HepG2 (cell line): ENCODE measurements at regions not wholly inside any gene's neighbourhood (a gene's known extent, or its start where the extent isn't known, plus 50 kb on each side); places are given as distances from the start of the nearest gene placed in this dataset.

Experiments
- EEA1 ChIP-seq: sonication (generic); formaldehyde crosslinking; IDR thresholded peaks from 2 replicates; pipeline ENCODE4 v1.5.1; 2020; ENCODE audit warnings: mild to moderate bottlenecking, missing genetic modification reagents, borderline replicate concordance
- ELF3 ChIP-seq: IDR thresholded peaks from 2 replicates; pipeline ENCODE4 v1.6.1; 2016; ENCODE audit warnings: missing genetic modification reagents, missing compliant biosample characterization
- FOSL2 ChIP-seq: sonication (generic); formaldehyde crosslinking; IDR thresholded peaks from 2 replicates; pipeline ENCODE4 v1.4.0; 2020; ENCODE audit warnings: missing genetic modification reagents
- HMG20B ChIP-seq: conservative IDR thresholded peaks from 2 replicates; pipeline ENCODE4 v1.6.1; 2016; ENCODE audit warnings: missing genetic modification reagents, missing compliant biosample characterization
- ISL2 ChIP-seq: sonication (generic); formaldehyde crosslinking; IDR thresholded peaks from 2 replicates; pipeline ENCODE4 v1.5.0; 2020; ENCODE audit warnings: missing genetic modification reagents
- MBD4 ChIP-seq: IDR thresholded peaks from 2 replicates; pipeline ENCODE4 v1.6.1; 2012; ENCODE audit warnings: low read length, inconsistent platforms, borderline replicate concordance
- MIER3 ChIP-seq: IDR thresholded peaks from 2 replicates; pipeline ENCODE4 v1.6.1; 2016; ENCODE audit warnings: missing compliant biosample characterization, borderline replicate concordance
- NCOR1 ChIP-seq: fragments of 200-600 bp; sonication (generic); IDR thresholded peaks from 2 replicates; pipeline ENCODE4 v1.7.0; 2017; ENCODE audit warnings: antibody characterized with exemption, low read length, borderline replicate concordance
- NFRKB ChIP-seq: fragments of 450-650 bp; IDR thresholded peaks from 2 replicates; pipeline ENCODE4 v1.6.1; 2017
- RCOR2 ChIP-seq: IDR thresholded peaks from 2 replicates; pipeline ENCODE4 v1.6.1; 2016; ENCODE audit warnings: missing biosample characterization, missing genetic modification reagents
- REPIN1 ChIP-seq: sonication (generic); formaldehyde crosslinking; IDR thresholded peaks from 2 replicates; pipeline ENCODE4 v1.8.0; 2022; ENCODE audit warnings: missing genetic modification reagents, low read depth, mild to moderate bottlenecking, borderline replicate concordance
- RXRB ChIP-seq: IDR thresholded peaks from 2 replicates; pipeline ENCODE4 v1.6.1; 2016; ENCODE audit warnings: borderline replicate concordance, missing genetic modification reagents, missing compliant biosample characterization
- SIX1 ChIP-seq: sonication (generic); formaldehyde crosslinking; IDR thresholded peaks from 2 replicates; pipeline ENCODE4 v1.4.0; 2020; ENCODE audit warnings: missing genetic modification reagents, borderline replicate concordance
- SP1 ChIP-seq, 2 experiments: fragments of 450-650 bp in 1 of 2; sonication (generic) in 1 of 2; formaldehyde crosslinking in 1 of 2; IDR thresholded peaks; 2 replicates each; pipeline versions ENCODE4 v1.4.0 to v1.6.1; 2016 to 2020; ENCODE audit warnings: missing genetic modification reagents in 1 of 2
- ZFP36 ChIP-seq: fragments of 150-350 bp; IDR thresholded peaks from 2 replicates; pipeline ENCODE4 v1.6.1; 2018; ENCODE audit warnings: borderline replicate concordance, low read length, low read depth; ENCODE audit not compliant: partially characterized antibody
- ZFP37 ChIP-seq: sonication (generic); formaldehyde crosslinking; IDR thresholded peaks from 2 replicates; pipeline ENCODE4 v1.4.0; 2020; ENCODE audit warnings: missing genetic modification reagents, borderline replicate concordance
- ZNF652 ChIP-seq: IDR thresholded peaks from 2 replicates; pipeline ENCODE4 v1.6.1; 2016; ENCODE audit warnings: low read depth, borderline replicate concordance
- TF ChIP-seq, protein P1 (sequence below): sonication (generic); formaldehyde crosslinking; IDR thresholded peaks from 2 replicates; pipeline ENCODE4 v1.8.0; 2022; ENCODE audit warnings: mild to moderate bottlenecking, missing genetic modification reagents, borderline replicate concordance
- TF ChIP-seq, protein P2 (sequence below): sonication (generic); formaldehyde crosslinking; IDR thresholded peaks from 2 replicates; pipeline ENCODE4 v1.4.0; 2020; ENCODE audit warnings: missing genetic modification reagents
- TF ChIP-seq, protein P3 (sequence below): sonication (generic); formaldehyde crosslinking; IDR thresholded peaks from 2 replicates; pipeline ENCODE4 v1.8.1; 2022; ENCODE audit warnings: mild to moderate bottlenecking, missing genetic modification reagents
- TF ChIP-seq, protein P4 (sequence below): IDR thresholded peaks from 2 replicates; pipeline ENCODE4 v1.6.1; 2016; ENCODE audit warnings: low read depth, control low read depth
- TF ChIP-seq, protein P5 (sequence below): sonication (generic); formaldehyde crosslinking; IDR thresholded peaks from 2 replicates; pipeline ENCODE4 v1.8.1; 2023; ENCODE audit warnings: mild to moderate bottlenecking, missing genetic modification reagents, borderline replicate concordance
- TF ChIP-seq, protein P6 (sequence below): sonication (generic); formaldehyde crosslinking; IDR thresholded peaks from 2 replicates; pipeline ENCODE4 v1.8.1; 2023; ENCODE audit warnings: missing genetic modification reagents, inconsistent platforms, borderline replicate concordance

DNA sequence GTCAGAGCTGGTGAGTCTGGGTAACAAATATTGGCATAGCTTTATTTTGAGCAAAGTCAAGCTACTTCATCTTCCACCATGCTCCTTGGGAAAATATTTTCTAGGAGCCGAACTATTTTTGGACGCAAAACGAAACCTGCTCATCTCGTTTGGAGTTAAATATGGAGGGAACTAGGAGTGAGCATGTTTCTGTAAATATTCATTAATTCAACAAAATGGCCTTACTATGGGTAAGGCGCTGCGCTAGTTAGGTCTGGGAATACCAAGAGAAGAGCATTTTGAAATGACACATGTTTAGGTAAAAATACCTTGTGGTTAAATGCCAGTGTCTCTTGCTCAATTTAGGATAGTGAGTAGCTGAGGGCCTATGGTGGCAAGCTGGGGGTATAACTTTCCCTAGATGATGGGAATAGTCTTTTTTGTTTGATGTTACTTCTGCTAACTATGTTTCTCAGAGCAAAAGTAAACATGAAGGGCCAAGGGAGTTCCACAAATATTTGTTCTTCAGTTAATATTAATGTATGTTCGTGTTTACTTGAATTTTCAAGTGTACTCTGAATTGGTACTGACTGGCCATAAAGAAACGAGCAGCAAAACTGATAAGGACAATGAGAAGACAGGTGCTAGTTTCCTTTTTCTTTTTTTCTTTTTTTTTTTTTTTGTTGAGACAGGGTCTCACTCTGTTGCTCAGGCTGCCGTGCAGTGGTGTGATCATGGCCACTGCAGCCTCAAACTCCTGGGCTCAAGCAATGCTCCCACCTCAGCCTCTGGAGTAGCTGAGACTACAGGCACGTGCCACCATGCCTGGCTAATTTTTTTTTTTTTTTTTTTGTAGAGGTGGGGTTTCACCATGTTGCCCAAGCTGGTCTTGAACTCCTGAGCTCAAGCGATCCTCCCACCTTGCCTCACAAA is 77.7 kb downstream of the MAP1LC3B2 start (continued):
- peak; percentile 51 for TF ChIP-seq ELF3 (CRISPR knock-in tag)
- TF ChIP-seq, protein P1, sequence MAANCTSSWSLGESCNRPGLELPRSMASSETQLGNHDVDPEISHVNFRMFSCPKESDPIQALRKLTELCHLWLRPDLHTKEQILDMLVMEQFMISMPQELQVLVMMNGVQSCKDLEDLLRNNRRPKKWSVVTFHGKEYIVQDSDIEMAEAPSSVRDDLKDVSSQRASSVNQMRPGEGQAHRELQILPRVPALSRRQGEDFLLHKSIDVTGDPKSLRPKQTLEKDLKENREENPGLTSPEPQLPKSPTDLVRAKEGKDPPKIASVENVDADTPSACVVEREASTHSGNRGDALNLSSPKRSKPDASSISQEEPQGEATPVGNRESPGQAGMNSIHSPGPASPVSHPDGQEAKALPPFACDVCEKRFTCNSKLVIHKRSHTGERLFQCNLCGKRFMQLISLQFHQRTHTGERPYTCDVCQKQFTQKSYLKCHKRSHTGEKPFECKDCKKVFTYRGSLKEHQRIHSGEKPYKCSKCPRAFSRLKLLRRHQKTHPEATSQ (CRISPR knock-in tag), result peak; percentile 56; the same call in 1 of the 2 replicates
- TF ChIP-seq ZFP36, result peak; percentile 70
- 0 out of 2 replicates have a peak, but pooled peaks have one; percentile 12 for TF ChIP-seq MIER3 (CRISPR knock-in tag)
- TF ChIP-seq RCOR2 (CRISPR knock-in tag), result peak; percentile 72; the same call in 1 of the 2 replicates
- TF ChIP-seq, protein P2, sequence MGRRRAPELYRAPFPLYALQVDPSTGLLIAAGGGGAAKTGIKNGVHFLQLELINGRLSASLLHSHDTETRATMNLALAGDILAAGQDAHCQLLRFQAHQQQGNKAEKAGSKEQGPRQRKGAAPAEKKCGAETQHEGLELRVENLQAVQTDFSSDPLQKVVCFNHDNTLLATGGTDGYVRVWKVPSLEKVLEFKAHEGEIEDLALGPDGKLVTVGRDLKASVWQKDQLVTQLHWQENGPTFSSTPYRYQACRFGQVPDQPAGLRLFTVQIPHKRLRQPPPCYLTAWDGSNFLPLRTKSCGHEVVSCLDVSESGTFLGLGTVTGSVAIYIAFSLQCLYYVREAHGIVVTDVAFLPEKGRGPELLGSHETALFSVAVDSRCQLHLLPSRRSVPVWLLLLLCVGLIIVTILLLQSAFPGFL (CRISPR knock-in tag), result no peak
- TF ChIP-seq SIX1, result peak; percentile 77; the same call in 1 of the 2 replicates
- peak; percentile 94 for TF ChIP-seq HMG20B (CRISPR knock-in tag)
- TF ChIP-seq, protein P3, sequence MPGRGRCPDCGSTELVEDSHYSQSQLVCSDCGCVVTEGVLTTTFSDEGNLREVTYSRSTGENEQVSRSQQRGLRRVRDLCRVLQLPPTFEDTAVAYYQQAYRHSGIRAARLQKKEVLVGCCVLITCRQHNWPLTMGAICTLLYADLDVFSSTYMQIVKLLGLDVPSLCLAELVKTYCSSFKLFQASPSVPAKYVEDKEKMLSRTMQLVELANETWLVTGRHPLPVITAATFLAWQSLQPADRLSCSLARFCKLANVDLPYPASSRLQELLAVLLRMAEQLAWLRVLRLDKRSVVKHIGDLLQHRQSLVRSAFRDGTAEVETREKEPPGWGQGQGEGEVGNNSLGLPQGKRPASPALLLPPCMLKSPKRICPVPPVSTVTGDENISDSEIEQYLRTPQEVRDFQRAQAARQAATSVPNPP (CRISPR knock-in tag), result no peak
- no peak for TF ChIP-seq NFRKB
- no peak for TF ChIP-seq ZFP37 (CRISPR knock-in tag)
- TF ChIP-seq ISL2 (CRISPR knock-in tag), result peak; percentile 91
- peak; percentile 61 for TF ChIP-seq FOSL2 (CRISPR knock-in tag)
- TF ChIP-seq NCOR1, result peak; percentile 36; the same call in 1 of the 2 replicates
- TF ChIP-seq RXRB (CRISPR knock-in tag), result peak; percentile 88
- TF ChIP-seq, protein P4, sequence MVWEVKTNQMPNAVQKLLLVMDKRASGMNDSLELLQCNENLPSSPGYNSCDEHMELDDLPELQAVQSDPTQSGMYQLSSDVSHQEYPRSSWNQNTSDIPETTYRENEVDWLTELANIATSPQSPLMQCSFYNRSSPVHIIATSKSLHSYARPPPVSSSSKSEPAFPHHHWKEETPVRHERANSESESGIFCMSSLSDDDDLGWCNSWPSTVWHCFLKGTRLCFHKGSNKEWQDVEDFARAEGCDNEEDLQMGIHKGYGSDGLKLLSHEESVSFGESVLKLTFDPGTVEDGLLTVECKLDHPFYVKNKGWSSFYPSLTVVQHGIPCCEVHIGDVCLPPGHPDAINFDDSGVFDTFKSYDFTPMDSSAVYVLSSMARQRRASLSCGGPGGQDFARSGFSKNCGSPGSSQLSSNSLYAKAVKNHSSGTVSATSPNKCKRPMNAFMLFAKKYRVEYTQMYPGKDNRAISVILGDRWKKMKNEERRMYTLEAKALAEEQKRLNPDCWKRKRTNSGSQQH (CRISPR knock-in tag), result no peak
- peak; percentile 37; the same call in 1 of the 2 replicates for TF ChIP-seq REPIN1 (CRISPR knock-in tag)
- TF ChIP-seq ZNF652 (CRISPR knock-in tag), result no peak
- TF ChIP-seq EEA1 (CRISPR knock-in tag), result no peak
- TF ChIP-seq, protein P5, sequence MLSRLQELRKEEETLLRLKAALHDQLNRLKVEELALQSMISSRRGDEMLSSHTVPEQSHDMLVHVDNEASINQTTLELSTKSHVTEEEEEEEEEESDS (CRISPR knock-in tag), result no peak
- TF ChIP-seq, protein P6, sequence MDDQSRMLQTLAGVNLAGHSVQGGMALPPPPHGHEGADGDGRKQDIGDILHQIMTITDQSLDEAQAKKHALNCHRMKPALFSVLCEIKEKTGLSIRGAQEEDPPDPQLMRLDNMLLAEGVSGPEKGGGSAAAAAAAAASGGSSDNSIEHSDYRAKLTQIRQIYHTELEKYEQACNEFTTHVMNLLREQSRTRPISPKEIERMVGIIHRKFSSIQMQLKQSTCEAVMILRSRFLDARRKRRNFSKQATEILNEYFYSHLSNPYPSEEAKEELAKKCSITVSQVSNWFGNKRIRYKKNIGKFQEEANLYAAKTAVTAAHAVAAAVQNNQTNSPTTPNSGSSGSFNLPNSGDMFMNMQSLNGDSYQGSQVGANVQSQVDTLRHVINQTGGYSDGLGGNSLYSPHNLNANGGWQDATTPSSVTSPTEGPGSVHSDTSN (CRISPR knock-in tag), result no peak
- peak; percentile 92; the same call in 1 of the 2 replicates for TF ChIP-seq MBD4
- TF ChIP-seq SP1 (IDR thresholded peaks at IDR 0.05), result no peak
- no peak for TF ChIP-seq SP1 (CRISPR knock-in tag; IDR thresholded peaks at IDR 0.05)
